HG03039 (cell line): ENCODE measurements at regions not wholly inside any gene's neighbourhood (a gene's known extent, or its start where the extent isn't known, plus 50 kb on each side); places are given as distances from the start of the nearest gene placed in this dataset.

Experiments used
- ATAC-seq: cut with Tn5 transposase; IDR thresholded peaks from one replicate; pipeline ENCODE4 v1.9.1; 2021; ENCODE audit warnings: mild to moderate bottlenecking, moderate library complexity; ENCODE audit not compliant: unreplicated experiment

- ATAC-seq: no peak
These were observed 490.7 kb upstream of the B3GALT2 start for GRCh38 chr1:193676996-193677549.

- no peak for ATAC-seq
These were observed 488.0 kb upstream of the B3GALT2 start for GRCh38 chr1:193674292-193674944.

- no peak for ATAC-seq
These were observed 480.2 kb upstream of the B3GALT2 start for GRCh38 chr1:193666485-193667083.

- no peak for ATAC-seq
These were observed 477.6 kb upstream of the B3GALT2 start for GRCh38 chr1:193663965-193664364.

- ATAC-seq: no peak
These were observed 475.6 kb upstream of the B3GALT2 start for GRCh38 chr1:193662030-193662429.

GRCh38 chr1:193661385-193661784 is 475.0 kb upstream of the B3GALT2 start:
- no peak for ATAC-seq

GRCh38 chr1:193660428-193660827 is 474.0 kb upstream of the B3GALT2 start:
- no peak for ATAC-seq

- no peak for ATAC-seq
These were observed 472.3 kb upstream of the B3GALT2 start for GRCh38 chr1:193658691-193659090.

GRCh38 chr1:193658081-193658480 is 471.7 kb upstream of the B3GALT2 start:
- ATAC-seq: no peak

GRCh38 chr1:193657552-193657951 is 471.1 kb upstream of the B3GALT2 start:
- ATAC-seq: no peak

- ATAC-seq: no peak
These were observed 470.4 kb upstream of the B3GALT2 start for GRCh38 chr1:193656841-193657240.

GRCh38 chr1:193654951-193655735 is 468.7 kb upstream of the B3GALT2 start:
- no peak for ATAC-seq

- ATAC-seq: no peak
These were observed 463.2 kb upstream of the B3GALT2 start for GRCh38 chr1:193649587-193649986.

GRCh38 chr1:193634876-193635275 is 448.5 kb upstream of the B3GALT2 start:
- ATAC-seq: no peak

- ATAC-seq: no peak
These were observed 448.1 kb upstream of the B3GALT2 start for GRCh38 chr1:193634470-193634869.

- no peak for ATAC-seq
These were observed 447.6 kb upstream of the B3GALT2 start for GRCh38 chr1:193633991-193634390.

- ATAC-seq: no peak
These were observed 446.7 kb upstream of the B3GALT2 start for GRCh38 chr1:193633093-193633492.

- no peak for ATAC-seq
These were observed 444.9 kb upstream of the B3GALT2 start for GRCh38 chr1:193631306-193631705.

- no peak for ATAC-seq
These were observed 443.5 kb upstream of the B3GALT2 start for GRCh38 chr1:193629875-193630274.

- no peak for ATAC-seq
These were observed 440.3 kb upstream of the B3GALT2 start for GRCh38 chr1:193626695-193627094.

GRCh38 chr1:193625255-193625654 is 438.8 kb upstream of the B3GALT2 start:
- no peak for ATAC-seq

- no peak for ATAC-seq
These were observed 433.5 kb upstream of the B3GALT2 start for GRCh38 chr1:193619911-193620310.
